TTC549 (cell line): ENCODE measurements at regions not wholly inside any gene's neighbourhood (a gene's known extent, or its start where the extent isn't known, plus 50 kb on each side); places are given as distances from the start of the nearest gene placed in this dataset.

Experiments used
- FAIRE-seq: peaks from 2 replicates; lab custom pipeline; 2012; peaks lifted over from hg19 to GRCh38; lab: Jason Lieb, UNC

- FAIRE-seq: no peak
These were observed 104.8 kb downstream of the CYB561 start for GRCh38 chr17:63341276-63341675.

GRCh38 chr17:63344383-63344782, 101.7 kb downstream of the CYB561 start:
- FAIRE-seq: no peak

- FAIRE-seq: no peak
These were observed 100.5 kb downstream of the CYB561 start for GRCh38 chr17:63345611-63346010.

DNA sequence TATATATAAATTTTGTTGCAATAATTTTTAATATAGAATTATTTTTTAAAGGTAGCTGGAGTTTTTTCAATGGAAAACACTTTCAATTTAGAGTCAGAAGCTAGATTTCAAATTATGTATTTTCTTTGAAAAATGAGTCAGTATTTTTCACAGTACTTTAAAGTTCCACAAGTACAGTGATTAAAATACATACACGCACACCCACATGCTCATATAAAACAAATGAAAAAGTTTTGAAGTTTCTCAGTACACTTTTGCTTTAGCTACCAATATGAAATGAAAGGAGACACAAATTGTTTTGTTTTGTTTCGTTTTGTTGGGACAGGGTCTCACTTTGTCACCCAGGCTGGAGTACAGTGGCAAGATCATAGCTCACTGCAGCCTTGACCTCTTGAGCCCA, 98.6 kb downstream of the CYB561 start:
- FAIRE-seq: no peak

DNA sequence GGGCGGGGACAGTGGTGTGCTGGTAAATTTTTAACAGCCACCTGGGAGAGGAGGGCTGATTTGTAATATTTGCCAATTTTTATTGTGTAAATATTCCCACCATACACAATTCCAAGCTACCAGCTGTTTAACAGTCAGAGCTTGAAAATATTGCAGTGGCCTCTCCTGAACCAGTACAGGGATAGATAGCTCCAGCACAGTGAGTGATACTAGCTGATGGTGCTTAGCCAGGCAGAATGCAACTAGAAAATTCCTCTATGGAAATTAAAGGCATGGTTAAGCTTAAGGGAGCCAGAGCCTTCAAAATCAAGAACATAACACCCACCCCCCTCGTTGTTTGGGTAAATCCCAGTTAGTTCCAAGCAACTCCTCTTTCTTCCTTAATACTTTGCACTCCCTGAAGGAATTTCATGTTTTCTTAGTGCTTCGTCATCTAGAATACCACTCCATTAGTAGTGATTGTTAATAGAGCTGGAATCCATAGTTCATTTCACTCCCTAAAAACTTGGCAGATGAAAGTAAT, 96.6 kb downstream of the CYB561 start:
- FAIRE-seq: no peak

GRCh38 chr17:63350364-63350763, 95.7 kb downstream of the CYB561 start:
- FAIRE-seq: no peak

- no peak for FAIRE-seq
These were observed 91.8 kb downstream of the CYB561 start for GRCh38 chr17:63354256-63354655.

- FAIRE-seq: no peak
These were observed 89.8 kb downstream of the CYB561 start for GRCh38 chr17:63356337-63356757.

GRCh38 chr17:63358111-63358839, 87.8 kb downstream of the CYB561 start:
- FAIRE-seq: no peak

- FAIRE-seq: no peak
These were observed 87.2 kb downstream of the CYB561 start for GRCh38 chr17:63358956-63359355.

GRCh38 chr17:63361182-63361581, 84.9 kb downstream of the CYB561 start:
- no peak for FAIRE-seq

GRCh38 chr17:63362115-63362514, 84.0 kb downstream of the CYB561 start:
- no peak for FAIRE-seq

- no peak for FAIRE-seq
These were observed 81.7 kb downstream of the CYB561 start for GRCh38 chr17:63364387-63364786.

- no peak for FAIRE-seq
These were observed 81.2 kb downstream of the CYB561 start for GRCh38 chr17:63364944-63365343.

DNA sequence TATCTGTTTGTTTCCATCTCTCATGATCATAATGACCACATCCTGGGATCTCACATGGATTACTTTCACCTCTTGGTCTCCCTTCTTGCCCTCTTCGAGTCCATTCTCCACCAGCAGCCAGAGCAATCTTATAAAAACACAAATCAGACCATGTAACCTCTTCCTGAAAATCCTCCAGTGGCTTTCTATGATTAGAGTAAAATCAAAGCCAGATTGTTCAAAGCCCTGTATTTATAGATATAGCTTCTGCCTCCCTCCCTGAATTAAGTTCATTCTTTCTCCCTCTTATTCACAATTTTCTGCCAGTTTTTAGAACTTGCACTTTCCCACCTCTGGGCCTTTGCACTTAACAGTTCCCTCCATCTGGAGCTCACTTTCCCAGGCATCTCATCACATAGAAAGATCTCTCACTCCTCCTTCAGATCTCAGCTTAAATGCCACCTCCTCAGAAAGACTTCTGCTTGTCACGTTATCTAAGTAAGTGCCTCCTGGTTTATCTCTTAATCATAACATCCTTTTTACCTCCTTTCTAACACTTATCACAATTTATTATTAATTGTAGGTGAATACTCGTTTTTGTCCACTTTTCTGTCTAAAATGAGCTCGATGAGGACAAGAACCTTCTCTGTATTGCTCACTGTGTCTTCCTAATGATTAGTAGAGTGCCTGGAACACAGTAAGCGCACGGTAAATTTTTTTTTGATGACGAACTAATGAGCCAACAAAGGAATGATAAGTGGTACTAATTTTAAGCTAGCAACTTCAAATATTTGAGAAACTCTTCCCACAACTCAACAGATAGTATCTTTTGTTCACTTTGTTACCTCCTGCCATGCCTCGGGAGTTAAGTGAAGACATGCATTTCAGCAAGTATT, 80.5 kb downstream of the CYB561 start:
- FAIRE-seq: no peak

DNA sequence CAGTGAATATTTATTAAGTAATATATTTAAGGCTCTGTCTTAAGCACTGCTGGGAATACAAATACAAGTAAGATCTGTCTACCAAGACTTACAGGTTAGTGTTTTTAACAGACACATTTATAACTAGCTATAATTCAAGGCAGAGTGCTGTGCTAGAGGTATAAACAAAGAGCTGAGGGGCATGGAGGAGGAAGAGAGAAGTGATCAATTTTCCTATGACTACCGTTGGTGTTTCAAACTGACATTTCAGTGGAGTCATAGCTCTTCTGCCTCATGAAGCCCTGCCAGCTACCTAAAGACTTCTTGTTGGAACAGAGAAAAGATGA, 79.9 kb downstream of the CYB561 start:
- no peak for FAIRE-seq

- no peak for FAIRE-seq
These were observed 76.9 kb downstream of the CYB561 start for GRCh38 chr17:63369233-63369632.

- FAIRE-seq: no peak
These were observed 75.4 kb downstream of the CYB561 start for GRCh38 chr17:63370696-63371095.

DNA sequence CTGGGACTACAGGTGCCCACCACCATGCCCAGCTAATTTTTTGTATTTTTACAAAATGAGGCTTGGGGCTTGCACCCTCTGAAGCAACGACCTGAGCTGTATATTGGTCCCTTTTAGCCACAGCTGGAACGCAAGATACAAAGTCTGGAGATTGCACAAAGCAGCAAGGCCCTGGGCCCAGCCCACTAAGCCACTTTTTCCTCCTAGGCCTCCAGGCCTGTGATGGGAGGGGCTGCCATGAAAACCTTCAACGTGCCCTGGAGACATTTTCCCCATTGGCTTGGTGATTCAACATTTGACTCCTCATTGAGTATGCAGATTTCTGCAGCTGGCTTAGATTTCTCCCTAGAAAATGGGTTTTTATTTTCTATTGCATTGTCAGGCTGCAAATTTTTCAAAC, 69.2 kb downstream of the CYB561 start:
- FAIRE-seq: no peak

DNA sequence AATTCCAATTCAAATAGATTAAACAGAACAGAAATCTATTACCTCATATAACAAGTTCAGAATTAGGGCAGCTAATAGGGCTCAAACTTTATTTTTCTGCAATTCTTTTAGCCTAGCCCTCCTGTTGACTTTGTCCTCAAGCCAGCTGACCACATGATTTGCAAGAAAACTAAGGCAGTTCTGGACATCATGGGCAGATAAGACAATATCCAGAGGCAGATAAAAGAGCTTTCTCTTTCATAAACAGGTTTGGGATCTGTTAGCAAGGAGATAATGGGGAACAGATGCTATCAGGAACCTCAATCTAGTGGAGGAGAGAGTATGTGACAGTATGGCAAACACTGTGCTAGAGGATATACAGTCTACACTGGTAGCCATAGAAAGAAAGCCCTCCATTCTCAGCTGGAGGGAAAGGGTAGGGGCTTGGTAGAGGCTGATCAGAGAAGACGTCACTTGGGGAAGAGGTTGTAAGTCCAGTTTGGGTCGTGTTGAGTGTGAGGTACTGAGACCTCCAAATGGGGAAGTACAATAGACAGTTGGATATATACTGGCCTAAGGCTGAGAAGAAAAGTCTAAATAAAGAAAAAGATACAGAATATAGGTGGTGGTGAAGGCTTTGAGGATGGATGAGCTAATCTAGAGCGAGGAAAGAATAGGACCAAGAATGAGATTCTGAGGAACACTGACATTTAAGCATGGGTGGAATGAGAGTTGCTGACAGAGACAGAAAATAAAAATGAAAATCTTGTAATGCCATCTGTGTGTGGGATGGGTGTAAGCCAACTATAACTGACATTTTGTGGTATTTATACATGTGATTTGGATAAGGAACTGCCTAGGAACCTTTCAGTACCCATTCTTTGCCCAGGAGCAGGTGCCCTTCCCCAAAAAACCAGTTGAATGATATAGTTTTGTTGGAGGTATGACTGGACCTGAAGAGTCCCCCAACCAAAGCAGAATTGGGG, 67.4 kb downstream of the CYB561 start:
- no peak for FAIRE-seq

GRCh38 chr17:63379636-63380035, 66.5 kb downstream of the CYB561 start:
- FAIRE-seq: no peak

DNA sequence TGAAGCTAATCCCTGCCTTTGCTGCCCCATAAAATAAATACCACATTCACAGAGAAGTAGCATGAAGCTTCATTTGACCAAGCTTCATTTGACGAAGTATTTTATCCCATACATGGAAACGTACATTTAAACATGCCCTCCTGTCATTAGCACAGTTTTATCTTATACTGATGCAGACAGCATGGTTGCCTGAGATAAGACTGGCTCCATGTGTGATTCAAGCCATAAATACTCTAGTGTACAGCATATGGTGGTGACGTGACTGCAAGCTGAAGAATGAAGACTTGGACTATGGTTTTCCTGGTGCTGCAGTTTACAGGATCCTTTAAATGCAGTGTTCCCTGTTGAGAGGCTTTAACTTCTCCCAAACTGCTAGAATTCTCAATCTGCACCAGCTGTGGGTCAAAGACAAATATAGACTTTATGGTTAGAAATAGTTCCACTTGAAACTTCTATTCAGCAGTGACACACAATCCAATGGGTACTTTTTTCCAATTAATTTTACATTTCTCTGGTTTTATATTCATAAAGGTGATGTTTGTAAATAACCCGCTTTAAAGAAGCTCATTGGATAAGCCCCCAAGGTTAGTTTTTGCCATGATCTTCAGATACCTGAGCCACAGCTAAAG, 64.9 kb downstream of the CYB561 start:
- no peak for FAIRE-seq
